ACHN (cell line): ENCODE measurements at regions not wholly inside any gene's neighbourhood (a gene's known extent, or its start where the extent isn't known, plus 50 kb on each side); places are given as distances from the start of the nearest gene placed in this dataset.

Experiments used
- DNase-seq: peaks from one replicate; pipeline ENCODE4 v3.0.0-alpha.2; 2015
- in situ Hi-C: cut with HindIII; loops from 2 replicates; pipeline ENCODE4 v1.10.0; 2017; ENCODE audit warnings: low sequenced_read_pairs, low pct_ligation_motif_present, low pct_unique_long_range_greater_than_20kb

- in situ Hi-C loops = no loop called here
- DNase-seq = no peak
Measured at GRCh38 chr15:37743826-37744225, 190.6 kb upstream of the TMCO5A start.

- no peak for DNase-seq
- in situ Hi-C loops = no loop called here
Measured at GRCh38 chr15:37744521-37744920, 189.9 kb upstream of the TMCO5A start.

GRCh38 chr15:37751401-37751800, 183.0 kb upstream of the TMCO5A start:
- in situ Hi-C loops = no loop called here
- DNase-seq = no peak

- no peak for DNase-seq
- in situ Hi-C loops = no loop called here
Measured at GRCh38 chr15:37756407-37756806, 178.0 kb upstream of the TMCO5A start.

GRCh38 chr15:37758412-37758811, 176.0 kb upstream of the TMCO5A start:
- in situ Hi-C loops = no loop called here
- no peak for DNase-seq

GRCh38 chr15:37764733-37765191, 169.7 kb upstream of the TMCO5A start:
- in situ Hi-C loops = no loop called here
- DNase-seq = peak; percentile 61

- DNase-seq = no peak
- in situ Hi-C loops = no loop called here
Measured at GRCh38 chr15:37765786-37766185, 168.7 kb upstream of the TMCO5A start.

GRCh38 chr15:37767841-37768455, 166.5 kb upstream of the TMCO5A start:
- in situ Hi-C loops = no loop called here
- no peak for DNase-seq

- no peak for DNase-seq
Measured at GRCh38 chr15:37771465-37771864, 163.0 kb upstream of the TMCO5A start.

GRCh38 chr15:37773111-37773860, 161.2 kb upstream of the TMCO5A start:
- in situ Hi-C loops = no loop called here
- DNase-seq = no peak

More at GRCh38 chr15:37771465-37771864, 163.0 kb upstream of the TMCO5A start:
- in situ Hi-C loops = no loop called here

- DNase-seq = no peak
- in situ Hi-C loops = no loop called here
Measured at GRCh38 chr15:37774961-37775360, 159.5 kb upstream of the TMCO5A start.

- no peak for DNase-seq
- in situ Hi-C loops = no loop called here
Measured at GRCh38 chr15:37777006-37777405, 157.4 kb upstream of the TMCO5A start.

GRCh38 chr15:37783290-37783689, 151.2 kb upstream of the TMCO5A start:
- DNase-seq = no peak
- in situ Hi-C loops = no loop called here

GRCh38 chr15:37788330-37788729, 146.1 kb upstream of the TMCO5A start:
- no peak for DNase-seq

GRCh38 chr15:37788767-37789396, 145.6 kb upstream of the TMCO5A start:
- in situ Hi-C loops = no loop called here
- DNase-seq = no peak

More at GRCh38 chr15:37788330-37788729, 146.1 kb upstream of the TMCO5A start:
- in situ Hi-C loops = no loop called here

- in situ Hi-C loops = no loop called here
- no peak for DNase-seq
Measured at GRCh38 chr15:37789397-37789786, 145.0 kb upstream of the TMCO5A start.

GRCh38 chr15:37789881-37790280, 144.6 kb upstream of the TMCO5A start:
- in situ Hi-C loops = no loop called here

GRCh38 chr15:37791693-37792092, 142.7 kb upstream of the TMCO5A start:
- in situ Hi-C loops = no loop called here
- DNase-seq = no peak

More at GRCh38 chr15:37789881-37790280, 144.6 kb upstream of the TMCO5A start:
- peak; percentile 30 for DNase-seq

GRCh38 chr15:37792351-37792750, 142.1 kb upstream of the TMCO5A start:
- in situ Hi-C loops = no loop called here

GRCh38 chr15:37793851-37794250, 140.6 kb upstream of the TMCO5A start:
- DNase-seq = peak; percentile 11

More at GRCh38 chr15:37792351-37792750, 142.1 kb upstream of the TMCO5A start:
- DNase-seq = no peak

More at GRCh38 chr15:37793851-37794250, 140.6 kb upstream of the TMCO5A start:
- in situ Hi-C loops = no loop called here
